HCT116 (cell line): ENCODE measurements at regions not wholly inside any gene's neighbourhood (a gene's known extent, or its start where the extent isn't known, plus 50 kb on each side); places are given as distances from the start of the nearest gene placed in this dataset.

Experiments
- ATAC-seq: fragments of 200-7000 bp; cut with Tn5 transposase; 2 replicates; pipeline ENCODE4 v1.9.1; 2020; ENCODE audit warnings: mild to moderate bottlenecking, moderate library complexity
- BruUV-seq: library from RNA; stranded (reverse); fragments of 400-500 nt; replicated peaks from 2 replicates; lab custom pipeline; 2021; lab: Mats Ljungman, UMichigan
- CTCF ChIA-PET: fragments of 300-600 bp; sonication (Branson Sonifier 250); formaldehyde crosslinking; loops from one replicate; lab custom pipeline; 2021; ENCODE audit warnings: antibody characterized with exemption; lab: Charles Lee
- POLR2A ChIA-PET: fragments of 300-600, 350-600 bp; sonication (Branson Sonifier 250); formaldehyde crosslinking; loops from one replicate; lab custom pipeline; 2021; ENCODE audit warnings: antibody characterized with exemption; lab: Charles Lee
- RAD21 ChIA-PET, 2 experiments: fragments of 300-600 bp; sonication (Branson Sonifier 250); formaldehyde crosslinking; loops; one replicate each; lab custom pipeline; 2023; ENCODE audit warnings: low total read pairs in 2 of 2; ENCODE audit not compliant: uncharacterized antibody in 2 of 2, unreplicated experiment in 2 of 2, low non-redundant PET in 1 of 2; lab: Charles Lee
- DNase-seq: peaks from one replicate; pipeline ENCODE4 v3.0.0-alpha.2; 2010; ENCODE audit warnings: low read depth, low spot score
- H2AFZ ChIP-seq: fragments of 200-600 bp; shearing (Covaris generic), sonication (generic); 2 replicates; pipeline ENCODE4 v1.6.1; 2017; ENCODE audit warnings: low read depth, mixed run types, mixed read lengths, antibody characterized with exemption, low read length; ENCODE audit not compliant: poor library complexity, severe bottlenecking
- H3K27ac ChIP-seq: 2 replicates; pipeline ENCODE4 v1.5.1; 2012; ENCODE audit warnings: low read depth, low read length
- H3K27me3 ChIP-seq: fragments of 200-600 bp; sonication (generic); 2 replicates; pipeline ENCODE4 v1.6.1; 2016; ENCODE audit warnings: mixed run types, low read length, mixed read lengths; ENCODE audit not compliant: insufficient read depth
- H3K36me3 ChIP-seq, 2 experiments: fragments of 200-500 bp in 1 of 2; fragments of 200-600 bp in 1 of 2; sonication (Bioruptor generic) in 1 of 2; sonication (generic) in 1 of 2; 2 replicates each; pipeline versions ENCODE4 v1.5.1 to v1.6.1; 2014 to 2016; ENCODE audit warnings: low read length in 2 of 2, inconsistent platforms in 1 of 2, mixed read lengths in 1 of 2, mixed run types in 1 of 2; ENCODE audit not compliant: insufficient read depth in 2 of 2, control insufficient read depth in 1 of 2
- H3K4me1 ChIP-seq, 2 experiments: fragments of 200-600 bp in 1 of 2; sonication (generic) in 1 of 2; 2 replicates each; pipeline versions ENCODE4 v1.5.1 to v1.6.1; 2012 to 2017; ENCODE audit warnings: low read length in 2 of 2, inconsistent platforms in 1 of 2, mild to moderate bottlenecking in 1 of 2, mixed read lengths in 1 of 2, mixed run types in 1 of 2, moderate library complexity in 1 of 2; ENCODE audit not compliant: insufficient read depth in 2 of 2, control insufficient read depth in 1 of 2
- H3K4me2 ChIP-seq: fragments of 200-600 bp; sonication (generic); 2 replicates; pipeline ENCODE4 v1.6.1; 2017; ENCODE audit warnings: mixed run types, low read length, mixed read lengths
- H3K4me3 ChIP-seq, 2 experiments: fragments of 200-600 bp in 1 of 2; sonication (generic) in 1 of 2; replicated peaks in 1 of 2; 2 replicates each; pipeline ENCODE4 v1.5.1; 2011 to 2016; ENCODE audit warnings: low read length in 2 of 2, control low read depth in 1 of 2, low read depth in 1 of 2, mild to moderate bottlenecking in 1 of 2, mixed read lengths in 1 of 2, mixed run types in 1 of 2
- H3K79me2 ChIP-seq: fragments of 200-600 bp; sonication (generic); 2 replicates; pipeline ENCODE4 v1.6.1; 2017; ENCODE audit warnings: mild to moderate bottlenecking, mixed run types, low read length, moderate library complexity, mixed read lengths; ENCODE audit not compliant: insufficient read depth
- H3K9ac ChIP-seq: fragments of 200-600 bp; sonication (generic); 2 replicates; pipeline ENCODE4 v1.6.1; 2016; ENCODE audit warnings: low read length, mixed read lengths
- H3K9me2 ChIP-seq: fragments of 200-600 bp; sonication (generic), shearing (Covaris generic); 2 replicates; pipeline ENCODE4 v1.6.1; 2017; ENCODE audit warnings: mixed run types, mild to moderate bottlenecking, moderate library complexity; ENCODE audit not compliant: insufficient read depth
- H3K9me3 ChIP-seq, 2 experiments: fragments of 200-500 bp in 1 of 2; fragments of 200-600 bp in 1 of 2; sonication (Bioruptor generic) in 1 of 2; sonication (generic) in 1 of 2; 2 replicates each; pipeline ENCODE4 v1.6.1; 2014 to 2017; ENCODE audit warnings: low read length in 2 of 2, mixed read lengths in 2 of 2, inconsistent platforms in 1 of 2, low read depth in 1 of 2, mild to moderate bottlenecking in 1 of 2, mixed run types in 1 of 2, moderate library complexity in 1 of 2; ENCODE audit not compliant: control insufficient read depth in 1 of 2, insufficient read depth in 1 of 2
- H4K20me1 ChIP-seq: fragments of 200-600 bp; sonication (generic), shearing (Covaris generic); 2 replicates; pipeline ENCODE4 v1.6.1; 2017; ENCODE audit warnings: mixed run types, mild to moderate bottlenecking, moderate library complexity; ENCODE audit not compliant: insufficient read depth
- CBX3 ChIP-seq: IDR thresholded peaks from 2 replicates; pipeline ENCODE4 v1.6.1; 2012; ENCODE audit warnings: low read depth
- CEBPB ChIP-seq: IDR thresholded peaks from 2 replicates; pipeline ENCODE4 v1.6.1; 2012; ENCODE audit warnings: low read depth
- CTCF ChIP-seq, 3 experiments: fragments of 200-600 bp in 1 of 3; sonication (generic) in 1 of 3; IDR thresholded peaks in 2 of 3; conservative IDR thresholded peaks in 1 of 3; 2 replicates each; pipeline ENCODE4 v1.5.1; 2012 to 2017; ENCODE audit warnings: low read depth in 2 of 3, low read length in 2 of 3, antibody characterized with exemption in 1 of 3, borderline replicate concordance in 1 of 3, control low read depth in 1 of 3, mild to moderate bottlenecking in 1 of 3, mixed read lengths in 1 of 3, mixed run types in 1 of 3, moderate library complexity in 1 of 3; ENCODE audit not compliant: insufficient read depth in 1 of 3
- EGR1 ChIP-seq: IDR thresholded peaks from 2 replicates; pipeline ENCODE4 v1.6.1; 2012; ENCODE audit warnings: low read depth
- EZH2 ChIP-seq: fragments of 200-600 bp; sonication (generic); IDR thresholded peaks from 2 replicates; pipeline ENCODE4 v1.6.1; 2017; ENCODE audit warnings: antibody characterized with exemption, mixed run types
- JUND ChIP-seq: IDR thresholded peaks from 2 replicates; pipeline ENCODE4 v1.6.1; 2012
- MAX ChIP-seq: IDR thresholded peaks from 2 replicates; pipeline ENCODE4 v1.6.1; 2012
- POLR2AphosphoS5 ChIP-seq: IDR thresholded peaks from 2 replicates; pipeline ENCODE4 v1.6.1; 2011; ENCODE audit warnings: mild to moderate bottlenecking, low read depth, low read length, moderate library complexity
- REST ChIP-seq: IDR thresholded peaks from 2 replicates; pipeline ENCODE4 v1.6.1; 2012; ENCODE audit warnings: low read depth
- SRF ChIP-seq: IDR thresholded peaks from 2 replicates; pipeline ENCODE4 v1.6.1; 2012; ENCODE audit warnings: low read depth
- TCF7L2 ChIP-seq: IDR thresholded peaks from 2 replicates; pipeline ENCODE4 v1.7.0; 2011; ENCODE audit warnings: borderline replicate concordance, inconsistent platforms; ENCODE audit not compliant: insufficient read depth, insufficient read length; ENCODE audit errors: extremely low read depth
- YY1 ChIP-seq: IDR thresholded peaks from 2 replicates; pipeline ENCODE4 v1.6.1; 2011; ENCODE audit warnings: low read length, low read depth, moderate library complexity, mild to moderate bottlenecking; ENCODE audit not compliant: insufficient replicate concordance; ENCODE audit errors: extremely low read depth
- ZFX ChIP-seq: fragments of 450-650 bp; IDR thresholded peaks from 2 replicates; pipeline ENCODE4 v1.6.1; 2017
- ZNF274 ChIP-seq: fragments of 200-500 bp; sonication (Bioruptor generic); IDR thresholded peaks from 2 replicates; pipeline ENCODE4 v1.6.1; 2014; ENCODE audit warnings: mild to moderate bottlenecking, low read depth, low read length, inconsistent platforms
- intact Hi-C: fragments of 100-400 bp; cut with micrococcal nuclease; formaldehyde crosslinking; loops from 2 replicates; pipeline ENCODE4 v1.10.0; 2022
- TF ChIP-seq, protein P1 (sequence below): IDR thresholded peaks from 2 replicates; pipeline ENCODE4 v1.6.1; 2012

DNA sequence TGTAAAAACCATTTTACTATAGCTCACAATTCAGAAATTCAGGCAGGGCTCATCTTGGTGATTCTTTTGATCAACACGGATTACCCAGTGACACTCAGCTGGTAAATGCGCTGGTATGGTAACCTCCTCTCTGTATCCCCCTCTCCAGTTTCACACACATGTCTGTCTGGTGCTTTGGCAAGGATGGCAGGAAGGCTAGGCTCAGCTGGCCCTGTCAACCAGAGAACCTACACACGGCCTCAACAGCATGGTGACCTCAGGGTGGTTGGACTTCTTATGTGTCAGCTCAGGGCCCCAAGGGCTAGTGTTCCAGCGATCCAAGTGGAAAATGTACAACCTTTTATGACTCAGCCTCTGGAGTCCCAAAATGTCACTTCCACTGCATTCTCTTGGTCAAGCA, 55.7 kb upstream of the EOLA2 start:
- Histone ChIP-seq H3K9ac (no peak overlapping the region), H3K27me3 (no peaks in the 10 kb centered on the region), H3K79me2 (no peaks in the 10 kb centered on the region), H3K9me3 (no peaks in the 10 kb centered on the region), H3K4me2 (no peak overlapping the region), H2AFZ (no peak overlapping the region), H3K36me3 (no peaks in the 10 kb centered on the region), H3K4me3 (no peak overlapping the region), H3K4me1 (no peaks in the 10 kb centered on the region), H4K20me1 (no peaks in the 10 kb centered on the region), H3K27ac (no peak overlapping the region), H3K9me2 (no peaks in the 10 kb centered on the region)
- CTCF ChIA-PET: no interaction called here
- TF ChIP-seq POLR2AphosphoS5: no peak
- no peak for TF ChIP-seq CBX3
- TF ChIP-seq JUND: no peak
- BruUV-seq: no TSS peak
- DNase-seq: no peak
- intact Hi-C loops: no loop called here
- RAD21 ChIA-PET: no interaction called here
- POLR2A ChIA-PET: no interaction called here
- ATAC-seq: no peak

GRCh38 chrX:149996515-149996914, 58.2 kb upstream of the EOLA2 start:
- Histone ChIP-seq H2AFZ (no peak overlapping the region), H3K9me2 (no peaks in the 10 kb centered on the region), H3K79me2 (no peaks in the 10 kb centered on the region), H3K4me1 (no peaks in the 10 kb centered on the region), H3K4me2 (no peak overlapping the region), H3K36me3 (no peaks in the 10 kb centered on the region), H3K4me3 (no peak overlapping the region), H3K9me3 (no peaks in the 10 kb centered on the region), H4K20me1 (no peaks in the 10 kb centered on the region), H3K27me3 (no peaks in the 10 kb centered on the region), H3K9ac (no peak overlapping the region), H3K27ac (no peak overlapping the region)
- CTCF ChIA-PET: no interaction called here
- intact Hi-C loops: no loop called here
- no peak for DNase-seq
- ATAC-seq: no peak
- POLR2A ChIA-PET: no interaction called here
- no TSS peak for BruUV-seq
- RAD21 ChIA-PET: no interaction called here
- TF ChIP-seq YY1 (no peak), ZFX (no peak), REST (no peak), ZNF274 (no peak), CBX3 (no peak), EGR1 (no peak), MAX (no peak), JUND (no peak), CTCF (IDR thresholded peaks at IDR 0.05 in 2 of 3, conservative IDR thresholded peaks at IDR 0.05 in 1 of 3; ENCODE audit: borderline replicate concordance in 1 of 3, insufficient read depth in 1 of 3, low read depth in 2 of 3, low read length in 2 of 3) (no peak), POLR2AphosphoS5 (no peak), SRF (no peak), EZH2 (no peak), TCF7L2 (no peak), CEBPB (no peak)
- TF ChIP-seq, protein P1, sequence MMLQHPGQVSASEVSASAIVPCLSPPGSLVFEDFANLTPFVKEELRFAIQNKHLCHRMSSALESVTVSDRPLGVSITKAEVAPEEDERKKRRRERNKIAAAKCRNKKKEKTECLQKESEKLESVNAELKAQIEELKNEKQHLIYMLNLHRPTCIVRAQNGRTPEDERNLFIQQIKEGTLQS: no peak
